Astrocyte of the spinal cord (primary cell): ENCODE measurements at regions not wholly inside any gene's neighbourhood (a gene's known extent, or its start where the extent isn't known, plus 50 kb on each side); places are given as distances from the start of the nearest gene placed in this dataset.

ENCODE experiments used
- DNase-seq: peaks from one replicate; pipeline ENCODE4 v3.0.0; 2011; ENCODE audit warnings: low read depth, low spot score
- H3K4me3 ChIP-seq: 2 replicates; pipeline ENCODE4 v1.5.1; 2011; ENCODE audit warnings: low read depth, mild to moderate bottlenecking, low read length, moderate library complexity
- in situ Hi-C: cut with HindIII; loops from 2 replicates; pipeline ENCODE4 v1.10.0; 2017; ENCODE audit warnings: low sequenced_read_pairs
- TF ChIP-seq, protein P1 (sequence below): IDR thresholded peaks from 2 replicates; pipeline ENCODE4 v1.5.1; 2012; ENCODE audit warnings: low read depth, mild to moderate bottlenecking, low read length, inconsistent platforms

GRCh38 chr3:21159543-21159906 lies 591.5 kb downstream of the ZNF385D start:
- no peak overlapping the region for H3K4me3 ChIP-seq
- TF ChIP-seq, protein P1, sequence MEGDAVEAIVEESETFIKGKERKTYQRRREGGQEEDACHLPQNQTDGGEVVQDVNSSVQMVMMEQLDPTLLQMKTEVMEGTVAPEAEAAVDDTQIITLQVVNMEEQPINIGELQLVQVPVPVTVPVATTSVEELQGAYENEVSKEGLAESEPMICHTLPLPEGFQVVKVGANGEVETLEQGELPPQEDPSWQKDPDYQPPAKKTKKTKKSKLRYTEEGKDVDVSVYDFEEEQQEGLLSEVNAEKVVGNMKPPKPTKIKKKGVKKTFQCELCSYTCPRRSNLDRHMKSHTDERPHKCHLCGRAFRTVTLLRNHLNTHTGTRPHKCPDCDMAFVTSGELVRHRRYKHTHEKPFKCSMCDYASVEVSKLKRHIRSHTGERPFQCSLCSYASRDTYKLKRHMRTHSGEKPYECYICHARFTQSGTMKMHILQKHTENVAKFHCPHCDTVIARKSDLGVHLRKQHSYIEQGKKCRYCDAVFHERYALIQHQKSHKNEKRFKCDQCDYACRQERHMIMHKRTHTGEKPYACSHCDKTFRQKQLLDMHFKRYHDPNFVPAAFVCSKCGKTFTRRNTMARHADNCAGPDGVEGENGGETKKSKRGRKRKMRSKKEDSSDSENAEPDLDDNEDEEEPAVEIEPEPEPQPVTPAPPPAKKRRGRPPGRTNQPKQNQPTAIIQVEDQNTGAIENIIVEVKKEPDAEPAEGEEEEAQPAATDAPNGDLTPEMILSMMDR: no peak
- DNase-seq: no peak
- in situ Hi-C loops: no loop called here

DNA sequence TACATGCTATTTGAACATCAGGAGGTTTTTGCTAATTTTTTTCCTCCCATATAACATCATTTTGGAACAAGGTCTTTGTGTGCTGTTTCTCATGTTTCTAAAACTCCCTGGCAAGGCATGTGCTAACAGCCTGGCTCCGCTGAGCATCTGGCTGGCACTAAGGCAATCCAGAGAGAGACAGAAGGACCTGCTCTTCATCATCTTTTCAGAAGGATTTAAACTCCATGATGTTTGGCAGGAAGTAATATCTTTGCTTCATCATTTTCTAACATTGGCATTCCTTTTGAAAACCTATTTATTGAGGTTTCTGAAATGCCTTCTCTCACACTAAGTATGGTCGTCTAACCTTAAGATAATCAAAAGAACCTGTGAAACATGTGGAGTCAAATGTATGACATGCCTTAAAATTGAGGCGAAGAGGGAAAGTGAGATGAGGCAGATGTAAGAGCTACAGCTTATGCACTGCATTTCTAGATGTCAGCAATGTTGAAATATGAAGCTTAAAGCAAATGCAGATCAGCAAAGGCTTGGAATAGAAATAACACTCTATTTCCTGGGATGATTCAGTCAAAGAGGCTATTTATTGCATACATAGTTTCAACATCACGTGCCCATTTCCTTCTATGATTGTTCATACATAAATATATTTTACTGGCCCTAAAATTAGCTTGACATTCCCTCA lies 592.0 kb downstream of the ZNF385D start:
- in situ Hi-C loops: no loop called here
- peak; percentile 5 for DNase-seq
- TF ChIP-seq, protein P1: no peak
- H3K4me3 ChIP-seq: no peak overlapping the region

DNA sequence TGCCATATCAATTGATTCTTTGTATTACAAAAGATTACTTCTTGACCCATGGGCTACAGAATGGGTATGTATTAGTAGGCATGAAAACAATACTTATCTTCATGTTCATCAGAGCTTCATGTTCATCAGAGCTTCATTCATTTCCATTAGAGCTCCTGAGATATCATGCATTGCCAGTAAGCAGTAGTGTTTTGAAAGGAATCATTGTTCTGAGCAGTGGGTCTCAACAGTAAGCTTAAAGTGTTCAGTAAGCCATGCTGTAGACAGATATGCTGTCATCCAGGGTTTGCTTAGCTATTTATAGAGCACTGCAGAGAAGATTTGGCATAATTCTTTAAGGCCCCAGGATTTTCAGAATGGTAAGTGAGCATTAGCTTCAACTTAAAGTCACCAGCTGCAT lies 596.1 kb downstream of the ZNF385D start:
- in situ Hi-C loops: no loop called here
- DNase-seq: no peak
- no peak overlapping the region for H3K4me3 ChIP-seq
- TF ChIP-seq, protein P1: no peak

- DNase-seq: no peak
- TF ChIP-seq, protein P1: no peak
- no peak overlapping the region for H3K4me3 ChIP-seq
- in situ Hi-C loops: no loop called here
These were observed 598.5 kb downstream of the ZNF385D start for GRCh38 chr3:21152555-21152954.

GRCh38 chr3:21142949-21143348 lies 608.1 kb downstream of the ZNF385D start:
- DNase-seq: no peak

GRCh38 chr3:21142031-21142430 lies 609.0 kb downstream of the ZNF385D start:
- in situ Hi-C loops: no loop called here
- DNase-seq: no peak
- H3K4me3 ChIP-seq: no peak overlapping the region
- TF ChIP-seq, protein P1: no peak

More at GRCh38 chr3:21142949-21143348, 608.1 kb downstream of the ZNF385D start:
- TF ChIP-seq, protein P1: no peak
- in situ Hi-C loops: no loop called here
- H3K4me3 ChIP-seq: no peak overlapping the region
